SIG-M5 (cell line): ENCODE measurements at regions not wholly inside any gene's neighbourhood (a gene's known extent, or its start where the extent isn't known, plus 50 kb on each side); places are given as distances from the start of the nearest gene placed in this dataset.
"Not testable (repeated sequence)": the region's sequence is repeated elsewhere in the genome, so short reads cannot be mapped to it uniquely, and the experiment has no call there.

Experiments
- DNase-seq: peaks from one replicate; lab custom pipeline; 2025; lab: John Stamatoyannopoulos, UW

DNA sequence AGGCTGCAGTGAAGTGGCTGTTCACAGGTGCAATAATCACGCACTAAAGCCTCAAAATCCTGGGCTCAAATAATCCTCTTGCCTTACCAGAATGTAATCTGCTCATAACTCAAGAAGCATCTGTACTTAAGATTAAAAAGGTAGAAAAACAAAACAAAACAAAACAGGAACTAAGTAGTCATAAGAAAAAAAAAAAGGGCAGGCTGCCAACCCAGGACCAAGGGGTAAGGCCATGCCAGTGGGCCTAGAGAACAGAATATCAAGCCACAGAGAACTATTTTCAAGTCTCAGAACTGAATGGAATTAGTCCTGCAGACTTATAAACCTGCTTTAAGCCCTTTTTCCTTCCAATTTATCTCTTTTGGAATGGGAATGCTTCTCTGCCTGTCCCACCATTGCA is 64.8 kb upstream of the TBC1D3K start:
- no peak for DNase-seq

DNA sequence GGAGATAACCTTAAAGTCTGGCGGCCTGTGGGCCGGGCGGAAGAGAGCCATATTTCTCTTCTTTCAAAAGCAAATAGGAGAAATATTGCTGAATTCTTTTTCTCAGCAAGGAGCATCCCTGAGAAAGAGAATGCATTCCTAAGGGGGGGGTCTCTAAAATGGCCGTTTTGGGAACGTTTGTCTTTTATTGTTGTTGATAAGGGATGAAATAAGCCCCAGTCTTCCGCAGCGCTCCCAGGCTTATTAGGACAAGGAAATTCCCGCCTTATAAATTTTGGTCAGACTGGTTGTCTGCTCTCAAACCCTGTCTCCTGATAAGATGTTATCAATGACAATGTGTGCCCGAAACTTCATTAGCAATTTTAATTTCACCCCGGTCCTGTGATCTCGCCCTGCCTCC is 65.8 kb upstream of the TBC1D3K start:
- DNase-seq: not testable (repeated sequence)

DNA sequence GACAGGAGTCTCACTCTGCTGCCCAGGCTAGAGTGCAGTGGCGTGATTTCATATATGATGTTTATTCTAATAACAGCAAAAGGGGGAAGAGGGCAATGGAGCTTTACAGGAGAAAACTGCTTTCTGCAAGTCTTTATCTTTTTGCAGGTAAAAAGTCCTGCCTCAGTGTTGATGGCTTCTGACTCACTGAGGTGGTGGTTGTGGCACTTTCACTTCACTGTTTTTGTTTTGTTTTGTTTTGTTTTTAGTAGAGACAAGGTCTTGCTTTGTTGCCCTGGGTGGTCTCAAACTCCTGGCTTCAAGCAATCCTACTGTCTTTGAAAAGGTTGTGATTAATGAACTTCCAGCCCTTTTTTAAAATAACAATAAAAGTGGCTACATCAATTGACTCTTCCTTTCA is 68.0 kb upstream of the TBC1D3K start:
- DNase-seq: no peak

DNA sequence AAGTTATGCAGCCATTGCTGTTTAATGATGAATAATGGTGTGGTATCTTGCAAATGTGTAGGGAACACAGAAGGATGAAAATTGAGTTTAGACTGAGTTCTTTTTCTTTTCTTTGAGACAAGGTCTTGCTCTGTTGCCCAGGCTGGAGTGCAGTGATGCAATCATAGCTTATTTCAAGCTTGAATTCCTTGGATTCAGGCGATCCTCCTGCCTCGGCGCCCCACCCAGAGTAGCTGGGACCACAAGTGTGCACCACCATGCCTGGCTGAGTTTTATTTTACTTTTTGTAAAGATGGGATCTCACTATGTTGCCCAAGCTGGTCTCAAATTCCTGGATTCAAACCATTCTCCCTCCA is 74.6 kb upstream of the TBC1D3K start:
- DNase-seq: no peak

DNA sequence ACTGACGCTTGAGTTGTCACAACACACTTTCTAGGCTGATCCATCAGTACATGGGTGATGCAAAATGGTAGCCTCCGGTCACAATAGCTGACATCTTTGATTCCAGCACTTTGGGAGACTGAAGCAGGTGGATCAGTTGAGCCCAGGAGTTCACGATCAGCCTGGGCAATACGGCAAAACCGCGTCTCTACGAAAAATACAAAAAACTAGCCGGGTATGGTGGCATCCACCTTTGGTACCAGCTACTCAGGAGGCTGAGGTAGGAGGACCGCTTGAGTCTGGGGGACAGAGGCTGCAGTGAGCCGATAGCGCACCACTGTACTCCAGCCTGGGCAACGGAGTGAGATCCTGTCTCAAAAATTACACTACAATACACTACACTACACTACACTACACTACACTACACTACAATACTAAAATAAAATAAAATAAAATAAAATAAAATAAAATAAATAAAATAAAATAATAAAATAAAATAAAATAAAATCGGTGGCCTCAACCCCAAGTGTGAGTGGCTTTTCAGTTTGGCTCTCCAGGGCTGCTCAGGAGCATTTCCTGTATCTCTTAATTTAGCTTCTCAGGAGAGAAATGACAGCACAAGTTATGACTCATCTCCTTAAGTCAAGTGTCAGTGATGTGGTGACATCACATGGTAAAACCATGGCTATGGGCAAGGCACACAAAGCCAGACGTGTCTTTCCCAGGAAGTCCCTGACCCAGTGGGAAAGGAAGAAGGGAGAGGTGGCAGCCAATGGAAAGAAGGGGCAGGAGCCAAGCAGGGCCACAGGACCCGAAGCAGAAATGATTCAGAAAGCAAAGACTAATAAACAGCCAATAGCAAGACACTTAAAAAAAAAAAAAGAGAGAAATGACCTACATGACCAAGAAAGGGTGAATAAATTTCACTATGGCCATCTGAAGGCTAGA is 75.3 kb upstream of the TBC1D3K start:
- DNase-seq: no peak

DNA sequence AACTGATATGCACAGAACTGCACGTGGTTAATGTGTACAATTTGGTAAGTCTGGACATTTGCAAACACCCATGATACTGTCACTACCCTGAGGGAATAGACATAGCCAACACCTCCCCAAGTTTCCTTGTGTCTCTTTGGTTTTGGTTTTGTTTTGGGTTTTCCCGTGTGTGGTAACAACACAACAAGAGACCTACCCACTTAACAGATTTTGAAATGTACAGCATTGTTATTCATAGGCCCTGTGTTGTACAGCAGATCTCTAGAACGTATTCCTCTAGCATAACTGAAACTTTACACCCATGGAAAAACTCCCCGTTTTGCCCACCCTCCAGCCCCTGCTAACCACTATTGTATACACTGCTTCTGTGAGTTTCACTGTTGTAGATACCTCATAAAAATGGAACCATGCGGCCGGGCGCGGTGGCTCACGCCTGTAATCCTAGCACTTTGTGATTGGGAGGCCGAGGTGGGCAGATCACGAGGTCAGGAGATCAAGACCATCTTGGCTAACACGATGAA is 76.3 kb upstream of the TBC1D3K start:
- no peak for DNase-seq

DNA sequence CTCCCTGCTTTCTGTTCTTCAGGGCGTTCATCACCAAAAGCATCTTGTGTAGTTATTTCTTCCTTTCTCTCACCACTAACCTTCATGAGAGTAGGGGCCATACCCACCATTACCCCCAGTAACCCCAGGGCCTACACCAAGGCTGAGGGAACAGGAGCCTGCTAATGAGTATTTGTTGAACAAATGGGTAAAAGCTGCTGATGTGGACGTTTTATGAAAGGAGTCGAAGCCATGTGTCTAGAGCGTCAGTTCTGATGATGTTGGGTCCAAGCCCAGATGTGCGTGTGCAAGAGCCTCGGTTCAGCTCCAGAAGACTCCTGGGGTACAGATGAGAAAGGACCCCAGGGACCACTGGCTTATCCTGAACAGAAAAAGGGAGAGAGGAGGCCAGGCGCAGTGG is 77.1 kb upstream of the TBC1D3K start:
- no peak for DNase-seq

DNA sequence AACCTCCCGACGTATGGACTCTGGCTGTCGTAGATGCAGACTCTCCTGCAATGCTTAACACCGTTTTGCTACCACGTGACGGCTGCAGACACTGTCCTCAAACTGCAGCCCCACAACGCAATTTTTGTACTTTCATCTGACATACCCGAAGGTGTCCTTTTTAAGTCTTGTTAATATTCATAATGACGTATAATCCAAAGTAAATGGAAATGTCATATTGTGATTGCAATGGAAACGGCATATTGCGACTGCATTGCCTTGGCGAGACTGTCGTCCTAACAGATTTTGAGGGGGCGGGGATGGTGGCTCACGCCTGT is 79.3 kb upstream of the TBC1D3K start:
- DNase-seq: no peak

DNA sequence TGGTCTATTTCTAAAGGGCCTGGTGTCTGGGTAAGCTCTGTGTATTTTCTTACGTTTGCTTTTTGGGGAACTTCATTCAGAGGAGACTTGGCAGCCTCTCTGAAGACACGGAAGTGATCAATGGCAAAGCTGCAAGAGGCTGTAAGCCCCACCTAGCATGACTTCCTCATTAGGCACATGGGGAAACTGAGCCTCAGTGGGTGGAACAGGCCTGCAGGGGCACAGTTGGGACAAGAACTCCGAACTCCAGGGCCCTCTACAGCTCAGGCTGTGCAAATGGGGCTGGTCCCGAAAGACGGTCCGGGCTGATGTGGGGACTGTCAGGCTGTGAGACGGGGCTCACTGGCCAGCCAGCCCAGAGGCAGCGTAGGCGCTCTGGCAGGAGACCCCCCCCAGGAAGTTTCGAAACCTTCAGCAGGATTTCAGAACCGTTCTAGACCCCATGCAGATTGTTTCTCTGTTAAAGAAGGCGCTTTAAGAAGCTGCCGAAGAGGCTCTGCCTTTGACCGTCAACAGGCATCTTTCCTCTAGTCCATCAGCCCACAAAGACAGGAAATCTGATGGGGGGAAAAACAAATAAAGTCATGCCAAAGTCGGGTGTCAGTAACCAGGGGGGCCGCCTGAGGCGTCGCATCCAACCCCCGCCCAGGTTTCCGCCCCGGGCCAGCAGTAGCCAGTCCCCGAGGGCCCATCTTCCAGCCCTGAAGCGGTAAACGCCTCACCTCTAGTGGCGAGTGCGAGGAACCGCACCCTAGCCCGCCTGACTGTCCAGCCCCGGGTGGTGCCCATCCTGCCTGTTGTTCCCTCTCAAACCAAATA is 79.8 kb upstream of the TBC1D3K start:
- no peak for DNase-seq

DNA sequence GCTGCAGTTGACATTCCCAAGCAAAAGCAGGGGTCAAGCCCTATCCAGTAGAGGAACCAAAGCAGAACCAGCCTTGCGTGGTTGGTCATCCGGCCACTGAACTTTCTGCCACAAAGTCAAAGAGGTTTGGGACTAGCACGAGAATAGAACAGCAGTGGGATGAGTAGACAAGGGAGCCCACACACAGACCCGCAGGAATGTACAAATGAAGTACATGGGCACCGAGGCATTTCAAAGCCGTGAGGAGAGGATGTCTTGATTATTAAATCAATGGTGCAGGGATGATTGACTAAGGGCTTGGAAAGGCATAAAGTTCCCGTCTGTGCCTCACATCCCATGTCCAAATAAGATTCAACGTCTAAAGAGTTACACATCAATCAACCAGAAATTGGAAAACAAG is 81.8 kb upstream of the TBC1D3K start:
- DNase-seq: no peak

DNA sequence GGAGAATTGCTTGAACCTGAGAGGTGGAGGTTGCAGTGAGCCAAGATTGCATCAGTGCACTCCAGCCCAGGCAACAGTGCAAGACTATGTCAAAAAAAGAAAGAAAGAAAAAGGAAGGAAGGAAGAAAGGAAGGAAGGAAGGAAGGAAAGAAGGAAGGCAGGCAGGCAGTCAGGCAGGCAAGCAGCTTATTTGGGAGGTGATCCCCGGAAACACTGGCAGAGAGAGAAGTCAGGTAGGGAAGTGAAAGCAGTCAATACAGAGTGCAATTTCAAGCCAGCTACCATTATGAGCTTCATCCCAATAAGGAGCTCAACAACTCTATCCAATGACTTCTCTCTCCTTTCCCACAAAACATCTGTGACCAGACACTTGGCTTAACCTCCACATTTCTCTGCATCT is 83.0 kb upstream of the TBC1D3K start:
- no peak for DNase-seq

DNA sequence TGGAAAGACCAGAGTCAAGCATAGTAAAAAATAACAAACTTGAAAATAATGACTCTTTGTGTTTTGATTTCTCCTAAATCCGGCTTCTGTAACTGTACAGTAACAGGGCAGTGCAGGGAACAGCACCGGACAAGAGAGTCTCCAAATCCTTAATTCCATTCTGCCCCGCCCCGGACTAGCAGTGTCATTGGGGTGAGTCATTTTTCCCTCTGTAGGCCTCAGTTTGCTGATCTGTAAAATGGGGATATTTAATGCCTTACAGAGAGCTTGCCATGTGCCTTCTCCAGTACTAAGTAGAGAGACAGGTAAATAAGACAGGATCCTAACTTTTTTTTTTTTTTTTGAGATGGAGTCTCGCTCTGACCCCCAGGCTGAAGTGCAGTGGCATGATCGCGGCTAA is 83.6 kb upstream of the TBC1D3K start:
- DNase-seq: no peak

DNA sequence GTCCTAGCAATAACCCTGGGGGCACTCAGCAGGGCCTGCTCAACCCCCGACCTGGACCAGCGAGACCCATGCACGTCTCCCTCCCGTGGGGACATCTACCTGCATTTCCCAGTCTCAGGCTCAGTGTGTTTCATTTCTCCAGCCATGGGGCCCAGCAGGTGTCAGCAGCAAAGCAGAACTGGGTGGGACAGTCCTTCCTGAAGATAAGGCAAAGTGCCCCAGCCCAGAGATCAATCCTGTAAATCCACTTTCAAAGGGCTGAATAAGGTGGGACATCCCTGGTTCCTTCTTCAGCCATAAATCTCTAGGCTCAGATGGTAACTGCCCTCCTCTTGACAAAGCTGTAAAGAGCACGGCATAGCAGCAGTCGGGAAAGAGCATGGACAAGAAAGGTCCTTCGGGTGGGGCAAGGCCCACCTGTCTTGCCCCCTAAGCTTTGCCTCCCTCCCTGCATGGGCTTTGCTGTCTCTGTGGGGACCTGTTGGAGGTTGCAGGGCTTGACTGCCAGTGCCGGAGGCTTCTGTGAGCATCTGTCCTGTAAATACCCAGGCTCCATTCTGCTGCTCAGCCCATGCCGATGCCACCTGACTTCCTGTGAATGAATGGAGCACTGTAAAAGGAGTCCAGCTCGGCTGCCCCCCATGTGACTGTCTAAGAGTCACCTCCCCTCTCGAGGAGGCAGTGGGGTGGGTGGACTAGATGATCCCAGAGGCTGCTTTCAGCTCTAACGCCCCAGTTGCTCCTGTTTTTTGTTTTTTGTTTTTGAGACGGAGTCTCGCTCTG is 84.8 kb upstream of the TBC1D3K start:
- no peak for DNase-seq

DNA sequence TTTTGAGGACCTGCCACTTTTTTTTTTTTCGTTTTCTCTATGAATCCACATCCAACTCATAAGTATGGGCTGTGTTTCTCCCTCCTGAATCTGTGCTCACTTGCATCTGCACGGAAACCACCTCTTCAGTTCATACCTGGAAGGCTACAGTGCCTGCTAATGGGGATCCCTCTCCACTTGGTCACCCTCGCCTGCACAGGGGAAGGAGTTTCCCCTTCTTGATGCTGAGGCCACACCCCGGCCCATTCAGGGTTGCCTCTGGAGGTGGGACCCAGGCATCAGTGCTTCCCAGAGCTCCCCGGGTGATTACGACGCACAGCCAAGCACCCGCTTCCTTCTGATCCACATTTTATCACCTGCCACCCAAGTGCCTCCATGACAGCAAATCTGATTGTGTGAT is 85.9 kb upstream of the TBC1D3K start:
- no peak for DNase-seq

DNA sequence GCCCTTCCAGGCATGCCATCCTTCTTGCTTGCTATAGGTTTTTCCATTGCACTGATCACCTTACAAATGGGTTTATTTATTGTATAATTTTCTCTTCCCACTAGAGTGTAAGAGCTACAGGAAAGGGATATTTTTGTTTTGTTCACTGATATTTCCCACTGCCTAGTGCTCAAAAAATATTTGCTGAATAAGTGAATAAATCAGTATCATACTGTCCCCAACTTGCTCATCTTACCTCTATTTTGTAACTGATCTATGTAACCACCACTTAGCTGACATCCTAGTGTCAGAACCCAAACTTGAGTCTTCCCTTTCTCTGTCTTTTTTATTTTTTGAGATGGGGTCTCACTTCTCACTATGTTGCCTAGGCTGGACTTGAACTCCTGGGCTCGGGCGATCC is 87.6 kb upstream of the TBC1D3K start:
- no peak for DNase-seq

DNA sequence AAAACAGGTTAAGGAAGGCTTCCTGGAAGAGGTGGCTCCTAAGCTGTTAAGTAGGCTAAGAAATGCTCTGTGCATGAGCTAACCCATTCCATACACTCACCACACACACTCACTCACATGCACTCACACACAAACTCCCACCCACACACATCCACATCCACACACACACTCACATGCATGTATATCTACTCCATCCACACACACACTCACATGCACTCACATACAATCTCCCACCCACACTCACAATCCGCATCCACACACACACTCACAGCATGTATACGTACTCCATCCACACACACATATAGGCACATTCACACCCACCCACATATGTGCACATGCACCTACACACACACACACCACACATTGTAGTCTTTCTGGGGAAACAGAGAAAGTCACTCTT is 89.3 kb upstream of the HNF1B start:
- no peak for DNase-seq

DNA sequence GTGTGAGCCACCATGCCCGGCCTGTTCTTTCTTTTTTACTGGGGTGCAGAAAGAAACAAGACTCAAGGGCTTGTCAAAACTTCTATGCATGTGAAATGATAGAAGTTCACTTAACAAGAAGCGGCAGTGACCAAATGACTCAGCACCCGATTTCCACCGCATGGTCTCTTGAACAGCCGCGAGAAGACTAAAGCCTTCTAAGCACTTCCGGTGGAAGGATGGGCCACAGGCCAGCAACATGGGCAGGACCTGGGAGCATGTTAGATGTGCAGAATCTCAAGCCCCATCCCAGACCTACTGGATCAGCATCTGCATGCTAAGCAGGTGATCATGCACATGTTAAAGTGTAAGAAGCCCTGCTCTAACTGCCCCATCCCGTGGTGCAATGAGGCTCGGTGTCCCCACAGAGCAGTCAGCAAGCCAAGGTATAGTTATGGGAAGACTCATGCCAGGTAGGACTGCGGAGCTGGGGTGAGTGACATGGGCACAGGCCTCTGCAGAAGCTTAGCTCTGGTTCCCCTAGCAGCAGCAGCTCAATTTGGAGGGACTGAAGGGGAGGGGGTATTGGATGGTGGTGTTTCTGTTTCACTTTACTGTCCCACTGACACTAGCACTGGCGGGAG is 88.5 kb upstream of the HNF1B start:
- no peak for DNase-seq

DNA sequence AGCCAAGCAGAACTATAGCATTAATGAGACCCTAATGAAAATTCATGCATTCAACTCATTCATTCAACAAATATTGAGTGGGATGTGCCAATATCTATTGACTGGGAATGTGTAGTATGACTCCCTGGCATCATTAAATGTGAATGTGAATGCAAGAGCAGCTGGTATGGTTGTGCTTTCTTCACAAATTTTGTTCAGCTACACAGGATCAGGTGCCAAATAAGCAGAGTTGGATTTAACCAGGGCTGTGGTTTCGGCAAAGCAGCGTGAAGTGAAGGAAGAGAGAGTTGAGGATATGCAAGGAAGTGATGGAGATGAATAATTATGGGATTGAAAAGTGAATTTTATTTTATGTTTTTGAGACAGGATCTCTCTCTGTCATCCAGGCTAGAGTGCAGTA is 87.1 kb upstream of the HNF1B start:
- DNase-seq: no peak

DNA sequence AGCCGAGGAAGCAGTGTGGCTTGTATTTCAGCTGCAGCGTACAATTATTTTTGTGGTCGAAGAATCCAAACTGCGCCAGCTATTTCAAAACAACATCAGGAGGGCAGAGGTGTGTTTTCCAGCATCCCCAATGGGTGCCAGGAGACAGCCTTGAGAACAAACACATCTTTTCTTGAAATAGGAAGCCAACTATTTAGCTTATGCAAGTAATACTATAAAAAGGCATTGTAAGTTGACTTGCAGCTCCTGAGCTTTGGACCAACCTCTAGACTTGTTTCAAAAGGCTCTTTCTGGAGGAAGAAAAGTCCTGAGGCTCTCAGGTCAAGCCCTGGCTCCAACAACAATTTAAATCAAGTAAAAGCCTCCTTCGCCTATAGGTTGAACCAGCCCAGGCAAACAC is 86.6 kb upstream of the HNF1B start:
- no peak for DNase-seq

DNA sequence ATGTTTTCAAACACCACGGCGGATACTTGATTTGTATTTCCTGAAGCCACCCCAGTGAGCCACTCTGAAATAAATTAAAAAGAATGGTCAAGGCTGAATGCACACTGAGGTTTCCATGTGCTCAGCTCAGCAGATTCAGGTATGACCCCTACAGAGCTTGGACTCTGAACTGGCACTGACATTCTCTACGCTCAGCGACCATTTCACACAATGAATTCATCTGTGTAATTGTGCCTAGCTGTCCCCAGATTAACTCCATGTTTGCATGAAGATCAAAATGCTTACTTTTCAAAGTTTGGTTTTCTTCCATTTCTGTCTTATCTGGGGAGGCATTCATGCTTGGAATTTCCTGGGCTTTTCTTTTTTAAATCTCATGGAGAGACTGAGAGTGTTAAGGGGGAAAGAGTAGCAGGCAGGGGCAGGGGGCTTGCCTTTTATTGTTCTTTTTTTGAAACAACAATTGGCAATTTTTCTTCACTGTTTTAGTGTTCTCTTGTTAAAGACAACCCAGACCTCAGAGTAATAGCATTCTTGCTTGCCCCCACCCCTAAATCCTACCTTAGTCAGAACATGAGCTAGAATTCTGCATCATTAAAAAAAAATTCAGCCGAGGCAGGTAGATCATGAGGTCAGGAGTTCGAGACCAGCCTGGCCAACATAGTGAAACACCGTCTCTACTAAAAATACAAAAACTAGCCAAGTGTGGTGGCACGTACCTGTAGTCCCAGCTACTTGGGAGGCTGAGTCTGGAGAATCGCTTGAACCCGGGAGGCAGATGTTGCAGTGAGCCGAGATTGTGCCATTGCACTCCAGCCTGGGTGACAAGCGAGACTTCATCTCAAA is 85.5 kb upstream of the HNF1B start:
- DNase-seq: no peak

DNA sequence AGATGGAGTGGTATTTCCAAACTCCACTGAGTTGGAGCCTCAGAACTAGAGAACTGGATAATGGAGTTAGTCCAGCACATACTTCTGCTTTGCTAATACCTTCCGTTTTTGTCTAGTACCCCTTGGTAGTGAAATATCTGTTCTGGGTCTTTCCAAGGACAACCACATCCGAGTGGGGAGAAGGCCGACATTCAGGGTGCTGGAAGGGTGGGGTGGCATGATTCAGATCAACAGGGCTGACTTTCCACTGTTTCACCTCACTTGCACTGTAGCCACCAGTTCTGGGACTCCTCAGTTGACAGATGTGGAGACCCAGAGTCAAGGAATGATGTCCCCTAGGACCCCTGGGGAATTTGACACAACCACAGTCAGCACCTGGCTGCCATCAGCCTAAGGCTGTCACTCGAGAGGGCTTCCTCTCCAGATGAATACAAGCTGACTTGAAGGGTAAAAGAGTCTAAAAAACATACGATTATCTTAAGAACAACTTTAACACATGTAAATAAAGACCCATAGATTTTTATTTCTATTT is 84.8 kb upstream of the HNF1B start:
- no peak for DNase-seq
